ENCODE measurements at regions not wholly inside any gene's neighbourhood (a gene's known extent, or its start where the extent isn't known, plus 50 kb on each side); places are given as distances from the start of the nearest gene placed in this dataset.
A peak's percentile ranks its signal among the peaks of the same experiment; 100 is the strongest.

- no peaks in the 10 kb centered on the region for H3K27me3 ChIP-seq (ENCODE audit: control insufficient read depth, insufficient read depth, low read length)
- no peaks in the 10 kb centered on the region for H3K36me3 ChIP-seq (ENCODE audit: control insufficient read depth, insufficient read depth, low read length)
- H3K4me3 ChIP-seq (ENCODE audit: low read depth, low read length) = no peak overlapping the region
- FAIRE-seq = no peak
- peak; percentile 27 for DNase-seq (ENCODE audit: low read depth)
- TF ChIP-seq CTCF (IDR thresholded peaks at IDR 0.05; ENCODE audit: insufficient read depth, low read length, severe bottlenecking) = peak; percentile 5
Measured at GRCh38 chr2:147365622-147366021, 479.2 kb upstream of the ACVR2A start.

GRCh38 chr2:147364597-147364996, 480.2 kb upstream of the ACVR2A start:
- FAIRE-seq = no peak
- Histone ChIP-seq H3K4me3 (ENCODE audit: low read depth, low read length) (no peak overlapping the region), H3K36me3 (ENCODE audit: control insufficient read depth, insufficient read depth, low read length) (no peaks in the 10 kb centered on the region), H3K27me3 (ENCODE audit: control insufficient read depth, insufficient read depth, low read length) (no peaks in the 10 kb centered on the region)
- TF ChIP-seq CTCF (IDR thresholded peaks at IDR 0.05; ENCODE audit: insufficient read depth, low read length, severe bottlenecking) = no peak
- no peak for DNase-seq (ENCODE audit: low read depth)

GRCh38 chr2:147363181-147363580, 481.6 kb upstream of the ACVR2A start:
- no peak for TF ChIP-seq CTCF (IDR thresholded peaks at IDR 0.05; ENCODE audit: insufficient read depth, low read length, severe bottlenecking)
- Histone ChIP-seq H3K36me3 (ENCODE audit: control insufficient read depth, insufficient read depth, low read length) (no peaks in the 10 kb centered on the region), H3K4me3 (ENCODE audit: low read depth, low read length) (no peak overlapping the region), H3K27me3 (ENCODE audit: control insufficient read depth, insufficient read depth, low read length) (no peaks in the 10 kb centered on the region)
- no peak for DNase-seq (ENCODE audit: low read depth)
- no peak for FAIRE-seq

GRCh38 chr2:147358375-147358774, 486.5 kb upstream of the ACVR2A start:
- FAIRE-seq = no peak
- no peak for TF ChIP-seq CTCF (IDR thresholded peaks at IDR 0.05; ENCODE audit: insufficient read depth, low read length, severe bottlenecking)

GRCh38 chr2:147356157-147356556, 488.7 kb upstream of the ACVR2A start:
- Histone ChIP-seq H3K4me3 (ENCODE audit: low read depth, low read length) (no peak overlapping the region), H3K36me3 (ENCODE audit: control insufficient read depth, insufficient read depth, low read length) (no peaks in the 10 kb centered on the region), H3K27me3 (ENCODE audit: control insufficient read depth, insufficient read depth, low read length) (no peaks in the 10 kb centered on the region)
- DNase-seq (ENCODE audit: low read depth) (no peak), FAIRE-seq (no peak)
- TF ChIP-seq CTCF (IDR thresholded peaks at IDR 0.05; ENCODE audit: insufficient read depth, low read length, severe bottlenecking) = no peak

More at GRCh38 chr2:147358375-147358774, 486.5 kb upstream of the ACVR2A start:
- DNase-seq (ENCODE audit: low read depth) = no peak
- Histone ChIP-seq H3K27me3 (ENCODE audit: control insufficient read depth, insufficient read depth, low read length) (no peaks in the 10 kb centered on the region), H3K4me3 (ENCODE audit: low read depth, low read length) (no peak overlapping the region), H3K36me3 (ENCODE audit: control insufficient read depth, insufficient read depth, low read length) (no peaks in the 10 kb centered on the region)

GRCh38 chr2:147355706-147356105, 489.1 kb upstream of the ACVR2A start:
- no peaks in the 10 kb centered on the region for H3K36me3 ChIP-seq (ENCODE audit: control insufficient read depth, insufficient read depth, low read length)
- DNase-seq (ENCODE audit: low read depth) (no peak), FAIRE-seq (no peak)
- no peak overlapping the region for H3K4me3 ChIP-seq (ENCODE audit: low read depth, low read length)
- no peak for TF ChIP-seq CTCF (IDR thresholded peaks at IDR 0.05; ENCODE audit: insufficient read depth, low read length, severe bottlenecking)
- no peaks in the 10 kb centered on the region for H3K27me3 ChIP-seq (ENCODE audit: control insufficient read depth, insufficient read depth, low read length)

Data from bronchial epithelial cell (primary cell).